K562 (cell line): ENCODE measurements at regions not wholly inside any gene's neighbourhood (a gene's known extent, or its start where the extent isn't known, plus 50 kb on each side); places are given as distances from the start of the nearest gene placed in this dataset.

ENCODE experiments used
- ATAC-seq: fragments of 200-7000 bp; cut with Tn5 transposase; 3 replicates; pipeline ENCODE4 v1.9.1; 2020; ENCODE audit warnings: moderate library complexity
- BruUV-seq: library from RNA; stranded (reverse); fragments of 400-500 nt; replicated peaks from 2 replicates; lab custom pipeline; 2021; lab: Mats Ljungman, UMichigan
- CTCF ChIA-PET: fragments of 300-600 bp; formaldehyde crosslinking; extraction: SDS; loops from one replicate; lab custom pipeline; 2021; ENCODE audit warnings: low intra/inter-chr PET ratio; lab: Yijun Ruan, JAX
- POLR2A ChIA-PET: fragments of 300-600, 350-650 bp; sonication (Branson Sonifier 250); formaldehyde crosslinking; extraction: SDS; loops from one replicate; lab custom pipeline; 2021; ENCODE audit warnings: antibody characterized with exemption, inconsistent platforms; lab: Yijun Ruan, JAX
- DNase-seq, 4 experiments: peaks; one replicate each; pipeline versions ENCODE4 v3.0.0 to v3.0.0-alpha.2; 2011 to 2018; ENCODE audit warnings: low spot score in 3 of 4, mixed read lengths in 3 of 4; ENCODE audit errors: extremely low read depth in 1 of 4
- FAIRE-seq: peaks from 2 replicates; lab custom pipeline; 2011; peaks lifted over from hg19 to GRCh38; lab: Jason Lieb, UNC
- H2AFZ ChIP-seq: 2 replicates; pipeline ENCODE4 v1.6.0; 2011; ENCODE audit warnings: low read depth, low read length, control low read depth, inconsistent platforms
- H3K27ac ChIP-seq: fragments of 200-600 bp; 3 replicates; pipeline ENCODE4 v1.8.0; 2011; ENCODE audit warnings: low read depth, mild to moderate bottlenecking, control low read depth, inconsistent platforms, low read length, moderate library complexity, mixed read lengths; ENCODE audit errors: extremely low read depth
- H3K27me3 ChIP-seq, 2 experiments: fragments of 300-600 bp in 1 of 2; 2 replicates in 1 of 2; 3 replicates in 1 of 2; pipeline versions ENCODE4 v1.6.0 to v1.8.0; 2011; ENCODE audit warnings: inconsistent platforms in 2 of 2, low read length in 2 of 2, mild to moderate bottlenecking in 1 of 2, mixed read lengths in 1 of 2, moderate library complexity in 1 of 2; ENCODE audit not compliant: control insufficient read depth in 2 of 2, insufficient read depth in 2 of 2
- H3K36me3 ChIP-seq: fragments of 300-600 bp; 3 replicates; pipeline ENCODE4 v1.8.0; 2011; ENCODE audit warnings: mild to moderate bottlenecking, low read length, inconsistent platforms; ENCODE audit not compliant: control insufficient read depth, insufficient read depth
- H3K4me1 ChIP-seq, 2 experiments: fragments of 200-600 bp in 1 of 2; replicated peaks in 1 of 2; 2 replicates in 1 of 2; 3 replicates in 1 of 2; pipeline versions ENCODE4 v1.5.1 to v1.8.0; 2011; ENCODE audit warnings: inconsistent platforms in 2 of 2, low read length in 2 of 2, mild to moderate bottlenecking in 1 of 2, mixed read lengths in 1 of 2, moderate library complexity in 1 of 2; ENCODE audit not compliant: control insufficient read depth in 2 of 2, insufficient read depth in 2 of 2
- H3K4me2 ChIP-seq: 2 replicates; pipeline ENCODE4 v1.6.1; 2011; ENCODE audit warnings: low read length, control low read depth, inconsistent platforms, mixed read lengths; ENCODE audit not compliant: insufficient read depth
- H3K4me3 ChIP-seq: fragments of 200-600 bp; sonication (generic), shearing (Covaris generic); 2 replicates; pipeline ENCODE4 v1.5.1; 2016; ENCODE audit warnings: control low read depth, inconsistent platforms
- H3K79me2 ChIP-seq: fragments of 200-600 bp; 3 replicates; pipeline ENCODE4 v1.8.0; 2011; ENCODE audit warnings: low read length, inconsistent platforms; ENCODE audit not compliant: control insufficient read depth, insufficient read depth
- H3K9ac ChIP-seq, 2 experiments: 2 replicates each; pipeline versions ENCODE4 v1.6.0 to v1.6.1; 2011; ENCODE audit warnings: low read depth in 2 of 2, low read length in 2 of 2, control low read depth in 1 of 2, inconsistent platforms in 1 of 2, mild to moderate bottlenecking in 1 of 2, mixed read lengths in 1 of 2; ENCODE audit not compliant: insufficient read depth in 1 of 2
- H3K9me1 ChIP-seq: one replicate; pipeline ENCODE4 v1.6.0; 2011; ENCODE audit warnings: inconsistent platforms, mild to moderate bottlenecking, low read length, moderate library complexity; ENCODE audit not compliant: control insufficient read depth, insufficient read depth
- H3K9me3 ChIP-seq: replicated peaks from 2 replicates; pipeline ENCODE4 v1.5.1; 2011; ENCODE audit warnings: low read depth, low read length, inconsistent platforms; ENCODE audit not compliant: control insufficient read depth, insufficient read depth
- H4K20me1 ChIP-seq: replicated peaks from 2 replicates; pipeline ENCODE4 v1.6.1; 2011; ENCODE audit warnings: low read length, inconsistent platforms, mixed read lengths; ENCODE audit not compliant: control insufficient read depth, insufficient read depth
- EP300 ChIP-seq: IDR thresholded peaks from 2 replicates; pipeline ENCODE4 v1.6.1; 2012; ENCODE audit warnings: low read length, improper control_type of control experiment
- GATA2 ChIP-seq: sonication (generic); formaldehyde crosslinking; IDR thresholded peaks from 2 replicates; pipeline ENCODE4 v1.4.0; 2020; ENCODE audit warnings: mild to moderate bottlenecking, missing genetic modification reagents
- KLF13 ChIP-seq: fragments of 450-650 bp; IDR thresholded peaks from 2 replicates; pipeline ENCODE4 v1.6.1; 2016; ENCODE audit warnings: missing genetic modification characterization, low read depth, mild to moderate bottlenecking, missing compliant biosample characterization, moderate library complexity, borderline replicate concordance
- NCOA4 ChIP-seq: fragments of 450-650 bp; IDR thresholded peaks from 2 replicates; pipeline ENCODE4 v1.6.1; 2018; ENCODE audit warnings: mild to moderate bottlenecking; ENCODE audit not compliant: partially characterized antibody
- POLR2A ChIP-seq: fragments of 450-650 bp; conservative IDR thresholded peaks from 2 replicates; pipeline ENCODE4 v1.6.1; 2016
- SRSF9 ChIP-seq: fragments of 200-400 bp; formaldehyde crosslinking; IDR thresholded peaks from 2 replicates; pipeline ENCODE4 v1.6.1; 2017; ENCODE audit warnings: low read depth, low read length, borderline replicate concordance
- ZBTB40 ChIP-seq, 2 experiments: fragments of 450-650 bp in 1 of 2; sonication (generic) in 1 of 2; formaldehyde crosslinking in 1 of 2; IDR thresholded peaks; 2 replicates each; pipeline versions ENCODE4 v1.7.1 to v1.9.0; 2016 to 2022; ENCODE audit warnings: inconsistent platforms in 1 of 2, mild to moderate bottlenecking in 1 of 2, missing genetic modification reagents in 1 of 2
- ZFP1 ChIP-seq: fragments of 450-650 bp; formaldehyde crosslinking; IDR thresholded peaks from 2 replicates; pipeline ENCODE4 v1.4.0; 2020; ENCODE audit warnings: mild to moderate bottlenecking, mixed read lengths
- ZNF398 ChIP-seq: fragments of 250-450 bp; sonication (Bioruptor Pico); IDR thresholded peaks from 2 replicates; pipeline ENCODE4 v1.8.0; 2021; ENCODE audit warnings: moderate library complexity, mild to moderate bottlenecking, inconsistent platforms
- WGBS: fragments of 100-300 bp; shearing (Covaris generic); methylation state at CpG from one replicate; pipeline ENCODE4 v1.1.6; 2016; ENCODE audit warnings: low coverage, mixed read lengths; ENCODE audit not compliant: insufficient coverage; ENCODE audit errors: missing lambda C conversion rate; 5-methylcytosine and 5-hydroxymethylcytosine counted together
- in situ Hi-C: fragments of 300-500 bp; cut with MboI; formaldehyde crosslinking; loops from 4 replicates; pipeline ENCODE4 v1.15.0; 2018; ENCODE audit warnings: inconsistent platforms, mixed read lengths
- intact Hi-C: fragments of 100-400 bp; cut with micrococcal nuclease; formaldehyde crosslinking; loops from 2 replicates; pipeline ENCODE4 v1.14.2; 2022

GRCh38 chr13:111022886-111023285, 92.2 kb upstream of the ARHGEF7 start:
- no peaks in the 10 kb centered on the region for H4K20me1 ChIP-seq
- TF ChIP-seq EP300 (no peak), NCOA4 (no peak), POLR2A (no peak), ZFP1 (CRISPR knock-in tag) (no peak), ZNF398 (CRISPR knock-in tag) (no peak), GATA2 (no peak), SRSF9 (no peak), ZBTB40 (IDR thresholded peaks at IDR 0.05) (no peak), ZBTB40 (CRISPR knock-in tag; IDR thresholded peaks at IDR 0.05) (no peak), KLF13 (tag) (no peak)
- no peaks in the 10 kb centered on the region for H3K27me3 ChIP-seq
- in situ Hi-C loops (no loop called here), intact Hi-C loops (no loop called here)
- 0 out of 2 replicates have a peak, but pooled peaks cover 4% of the 10 kb centered on the region for H3K9me3 ChIP-seq
- WGBS, result 60% methylated on average over 6 of the region's 6 CpGs
- no peak overlapping the region for H3K27ac ChIP-seq
- CTCF ChIA-PET, result no interaction called here
- H3K36me3 ChIP-seq, result no peaks in the 10 kb centered on the region
- ATAC-seq (no peak), DNase-seq (no peak), FAIRE-seq (no peak)
- H3K4me3 ChIP-seq, result no peak overlapping the region
- POLR2A ChIA-PET, result no interaction called here
- H3K4me2 ChIP-seq, result no peak overlapping the region
- no peak overlapping the region for H2AFZ ChIP-seq
- no peaks in the 10 kb centered on the region for H3K79me2 ChIP-seq
- H3K9ac ChIP-seq, result no peak overlapping the region
- BruUV-seq, result no TSS peak
- peaks cover 0 to 4% of the 10 kb centered on the region in 2 experiments; a peak in 3 of 5 replicates for H3K4me1 ChIP-seq
- H3K9me1 ChIP-seq, result no peaks in the 10 kb centered on the region
